Activated naive CD8-positive, alpha-beta T cell treated with anti-CD3 and anti-CD28 coated beads, Interleukin-2, amount 10 ng/mL, durations not matched to agents 7 days and 5 days (primary cell): ENCODE measurements at regions not wholly inside any gene's neighbourhood (a gene's known extent, or its start where the extent isn't known, plus 50 kb on each side); places are given as distances from the start of the nearest gene placed in this dataset.
A peak's percentile ranks its signal among the peaks of the same experiment; 100 is the strongest.

ENCODE experiments used
- ATAC-seq: fragments of 150-1000 bp; cut with Tn5 transposase; one replicate; pipeline ENCODE4 v1.10.0; 2021; ENCODE audit warnings: low read depth, moderate library complexity
- POLR2A ChIA-PET: fragments of 350-600 bp; sonication (Branson Sonifier 250); formaldehyde crosslinking; loops from one replicate; lab custom pipeline; 2021; ENCODE audit warnings: antibody characterized with exemption; lab: Charles Lee
- DNase-seq: peaks from one replicate; pipeline ENCODE4 v3.0.0; 2021
- H3K27ac Mint-ChIP-seq: one replicate; pipeline ENCODE4 v1.8.0; 2022; ENCODE audit warnings: mild to moderate bottlenecking, mixed read lengths
- H3K27me3 Mint-ChIP-seq: one replicate; pipeline ENCODE4 v1.8.0; 2022; ENCODE audit warnings: mild to moderate bottlenecking, moderate library complexity, mixed read lengths
- H3K36me3 Mint-ChIP-seq: one replicate; pipeline ENCODE4 v1.8.0; 2021; ENCODE audit warnings: mild to moderate bottlenecking, mixed read lengths
- H3K4me1 Mint-ChIP-seq: one replicate; pipeline ENCODE4 v1.8.0; 2021; ENCODE audit warnings: mixed read lengths
- H3K4me3 Mint-ChIP-seq: one replicate; pipeline ENCODE4 v1.8.0; 2022; ENCODE audit warnings: mild to moderate bottlenecking, moderate library complexity, mixed read lengths
- H3K9me3 Mint-ChIP-seq: one replicate; pipeline ENCODE4 v1.8.0; 2021; ENCODE audit warnings: mixed read lengths

DNA sequence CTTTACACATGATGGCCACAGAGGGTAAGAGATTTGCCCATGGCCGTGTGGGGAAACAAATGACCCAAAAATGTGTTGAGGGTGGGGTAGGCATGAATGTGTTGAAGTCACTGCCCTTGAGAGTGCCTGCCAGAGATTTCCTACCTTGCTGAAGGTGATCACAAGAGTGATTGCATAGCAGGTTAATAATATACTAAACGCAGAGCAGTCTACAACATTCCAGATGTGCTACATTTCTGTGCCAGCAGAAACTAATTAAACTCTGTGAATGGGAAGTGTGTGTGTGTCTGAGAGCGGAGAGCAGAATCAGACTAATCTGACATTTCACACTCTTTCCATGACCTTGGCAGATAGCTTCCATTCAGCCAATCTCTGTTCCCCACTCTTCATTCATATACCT lies 93.3 kb upstream of the CD53 start:
- H3K4me1 Mint-ChIP-seq, result peaks cover 10% of the 10 kb centered on the region
- H3K4me3 Mint-ChIP-seq, result no peak overlapping the region
- H3K27me3 Mint-ChIP-seq, result peaks cover 10% of the 10 kb centered on the region
- DNase-seq, result no peak
- no peak for ATAC-seq
- no peak overlapping the region for H3K27ac Mint-ChIP-seq
- POLR2A ChIA-PET, result interaction anchor here (1.8 kb wide), 1 partner anchor 161 kb away, joined by 11 read pairs; no protein-coding TSS in a partner anchor
- no peaks in the 10 kb centered on the region for H3K36me3 Mint-ChIP-seq
- no peaks in the 10 kb centered on the region for H3K9me3 Mint-ChIP-seq

DNA sequence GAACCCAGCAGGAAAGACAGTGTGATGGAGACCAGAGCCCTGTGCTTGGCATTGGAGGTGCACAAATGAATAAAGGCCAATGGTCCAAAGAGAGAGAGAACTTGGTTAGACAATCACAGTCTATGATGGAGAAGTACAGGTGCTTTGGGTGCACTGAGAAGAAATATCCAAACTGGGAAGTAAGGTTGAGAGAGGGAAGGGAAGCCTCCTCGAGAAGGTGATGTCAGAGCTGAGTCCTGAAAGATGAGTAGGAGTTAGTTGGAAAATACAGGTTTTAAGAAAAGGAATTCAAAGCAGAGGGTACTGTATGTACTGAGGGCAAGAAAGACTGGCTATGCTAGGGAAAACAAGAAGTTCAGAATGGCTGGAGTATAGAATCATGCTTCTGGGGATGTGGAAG lies 94.1 kb upstream of the CD53 start:
- H3K4me1 Mint-ChIP-seq, result peaks cover 10% of the 10 kb centered on the region
- DNase-seq, result no peak
- H3K9me3 Mint-ChIP-seq, result no peaks in the 10 kb centered on the region
- ATAC-seq, result no peak
- no peak overlapping the region for H3K4me3 Mint-ChIP-seq
- no peak overlapping the region for H3K27ac Mint-ChIP-seq
- H3K27me3 Mint-ChIP-seq, result peaks cover 11% of the 10 kb centered on the region
- H3K36me3 Mint-ChIP-seq, result no peaks in the 10 kb centered on the region
- POLR2A ChIA-PET, result no interaction called here

DNA sequence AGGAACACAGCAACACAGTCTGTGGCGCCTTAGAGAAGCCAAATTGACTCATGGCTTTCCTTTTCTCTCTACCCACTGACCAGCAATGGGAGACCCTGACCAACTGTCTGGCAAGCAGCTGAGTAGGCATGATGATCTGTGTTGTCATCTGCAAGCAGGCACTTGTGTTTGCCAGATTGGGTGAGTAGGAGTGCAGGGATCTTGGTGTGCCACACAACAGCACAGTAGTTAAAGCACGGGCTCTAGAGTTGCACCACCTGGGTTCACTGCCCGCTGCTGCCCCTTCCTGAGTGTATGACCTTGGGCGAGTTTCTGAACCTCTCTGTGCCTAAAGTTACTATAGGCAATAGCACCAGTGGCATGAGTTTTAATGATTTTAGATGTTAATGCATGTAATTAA lies 95.7 kb upstream of the CD53 start:
- peaks cover 22% of the 10 kb centered on the region for H3K27me3 Mint-ChIP-seq
- POLR2A ChIA-PET, result no interaction called here

GRCh38 chr1:110774398-110774797 lies 98.5 kb upstream of the CD53 start:
- no peaks in the 10 kb centered on the region for H3K36me3 Mint-ChIP-seq
- H3K4me3 Mint-ChIP-seq, result no peak overlapping the region
- ATAC-seq (no peak), DNase-seq (no peak)
- POLR2A ChIA-PET, result interaction anchor here (1.2 kb wide), 1 partner anchor 13 kb away, joined by 3 read pairs; no protein-coding TSS in a partner anchor
- peaks cover 25% of the 10 kb centered on the region for H3K27me3 Mint-ChIP-seq
- no peak overlapping the region for H3K27ac Mint-ChIP-seq
- peaks cover 1% of the 10 kb centered on the region for H3K4me1 Mint-ChIP-seq
- H3K9me3 Mint-ChIP-seq, result no peaks in the 10 kb centered on the region

More for the DNA sequence above, 95.7 kb upstream of the CD53 start:
- Mint-ChIP-seq H3K27ac (no peak overlapping the region), H3K36me3 (no peaks in the 10 kb centered on the region), H3K4me3 (no peak overlapping the region), H3K9me3 (no peaks in the 10 kb centered on the region), H3K4me1 (peaks cover 6% of the 10 kb centered on the region)
- no peak for DNase-seq
- no peak for ATAC-seq

- no peak for DNase-seq
- ATAC-seq, result no peak
- Mint-ChIP-seq H3K4me3 (no peak overlapping the region), H3K27me3 (peaks cover 29% of the 10 kb centered on the region), H3K4me1 (peaks cover 1% of the 10 kb centered on the region), H3K27ac (no peak overlapping the region), H3K9me3 (no peaks in the 10 kb centered on the region), H3K36me3 (no peaks in the 10 kb centered on the region)
- POLR2A ChIA-PET, result interaction anchor here (1.2 kb wide), 1 partner anchor 13 kb away, joined by 3 read pairs; no protein-coding TSS in a partner anchor
Observed at GRCh38 chr1:110773813-110774212, 99.1 kb upstream of the KCNA3 start.

DNA sequence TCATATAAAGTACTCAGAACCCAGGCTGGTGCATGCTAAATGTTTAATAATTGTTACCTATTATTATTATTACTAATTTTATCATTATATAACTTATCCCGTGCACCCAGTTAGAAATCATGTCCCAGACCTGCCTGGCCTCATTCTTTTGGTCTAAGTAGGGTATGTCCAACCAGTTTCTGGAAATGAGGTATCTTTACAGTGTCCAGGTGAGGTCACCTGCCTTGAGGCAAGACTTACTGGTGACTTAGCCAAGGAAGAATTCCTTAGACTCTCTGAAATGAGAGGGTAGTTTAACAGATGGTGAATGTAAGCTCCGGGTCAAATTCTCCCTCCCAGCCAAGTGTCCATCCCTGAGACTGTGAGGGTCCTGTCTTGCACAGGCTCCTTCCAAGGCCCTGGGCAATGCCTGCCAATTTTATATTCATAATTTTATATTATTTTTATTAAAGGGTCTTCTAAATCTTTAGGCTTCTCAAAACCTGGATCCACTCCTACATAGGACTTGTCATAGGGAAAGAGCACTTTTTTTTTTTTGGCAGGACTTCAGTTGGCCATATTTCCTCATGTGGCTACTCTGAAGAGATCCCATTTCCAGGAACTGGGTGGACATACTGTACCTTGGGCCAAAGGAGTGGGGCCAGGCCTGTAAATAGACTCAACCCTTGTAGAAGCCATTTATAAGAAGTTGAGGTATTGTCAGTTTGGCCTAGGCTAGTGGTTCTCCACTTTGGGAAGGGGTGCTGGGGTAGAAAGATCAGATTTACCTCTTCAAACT lies 96.7 kb upstream of the KCNA3 start:
- Mint-ChIP-seq H3K4me3 (no peak overlapping the region), H3K9me3 (no peaks in the 10 kb centered on the region), H3K27me3 (peaks cover 42% of the 10 kb centered on the region), H3K36me3 (no peaks in the 10 kb centered on the region), H3K27ac (no peak overlapping the region), H3K4me1 (peaks cover 1% of the 10 kb centered on the region)
- POLR2A ChIA-PET, result no interaction called here
- DNase-seq, result no peak
- no peak for ATAC-seq

DNA sequence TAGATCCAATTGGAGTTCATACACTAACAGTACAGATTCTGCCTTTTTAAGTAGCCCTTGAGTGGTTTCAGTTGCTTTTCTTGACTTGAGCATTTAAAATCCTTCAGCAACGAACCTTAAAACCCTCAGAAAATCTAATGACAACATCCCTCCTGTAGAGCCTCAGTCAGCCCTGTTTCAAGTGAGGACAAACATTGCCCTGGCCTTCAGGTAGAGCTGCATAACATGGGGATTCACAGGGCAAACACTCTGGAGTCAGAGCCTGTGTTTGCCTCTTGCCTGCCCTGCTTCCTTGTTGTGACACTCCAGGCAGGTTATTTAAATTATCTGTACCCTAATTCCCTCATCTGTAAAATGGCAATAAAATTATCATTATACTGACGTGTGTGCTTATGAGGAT lies 96.1 kb upstream of the KCNA3 start:
- no peak for DNase-seq
- H3K9me3 Mint-ChIP-seq, result no peaks in the 10 kb centered on the region
- POLR2A ChIA-PET, result no interaction called here
- H3K4me1 Mint-ChIP-seq, result peaks cover 4% of the 10 kb centered on the region
- no peak overlapping the region for H3K4me3 Mint-ChIP-seq
- H3K36me3 Mint-ChIP-seq, result no peaks in the 10 kb centered on the region
- no peak for ATAC-seq
- peaks cover 38% of the 10 kb centered on the region for H3K27me3 Mint-ChIP-seq
- no peak overlapping the region for H3K27ac Mint-ChIP-seq

DNA sequence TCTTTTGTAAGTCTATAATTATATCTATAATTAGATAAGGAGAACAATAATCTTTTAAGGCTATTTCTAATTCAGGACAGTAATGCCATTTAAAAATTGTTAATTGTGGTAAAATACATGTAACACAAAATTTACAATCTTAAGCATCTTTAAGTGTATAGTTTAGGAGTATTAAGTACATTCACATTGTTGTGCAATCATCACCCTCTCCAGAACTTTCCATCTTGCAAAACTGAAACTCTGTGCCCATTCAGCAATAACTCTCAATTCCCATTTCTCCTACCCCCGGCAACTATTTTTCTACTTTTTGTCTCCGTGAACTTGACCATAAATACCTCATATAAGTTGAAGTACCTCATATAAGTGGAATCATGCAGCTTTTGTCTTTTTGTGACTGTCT lies 93.9 kb upstream of the KCNA3 start:
- ATAC-seq, result no peak
- Mint-ChIP-seq H3K4me1 (peaks cover 9% of the 10 kb centered on the region), H3K27me3 (peaks cover 33% of the 10 kb centered on the region), H3K36me3 (no peaks in the 10 kb centered on the region), H3K27ac (no peak overlapping the region), H3K9me3 (no peaks in the 10 kb centered on the region), H3K4me3 (no peak overlapping the region)
- POLR2A ChIA-PET, result interaction anchor here (2.5 kb wide), 1 partner anchor 149 kb away, joined by 6 read pairs; no protein-coding TSS in a partner anchor
- no peak for DNase-seq

- no peak for ATAC-seq
Observed at GRCh38 chr1:110766336-110766647, 91.6 kb upstream of the KCNA3 start.

DNA sequence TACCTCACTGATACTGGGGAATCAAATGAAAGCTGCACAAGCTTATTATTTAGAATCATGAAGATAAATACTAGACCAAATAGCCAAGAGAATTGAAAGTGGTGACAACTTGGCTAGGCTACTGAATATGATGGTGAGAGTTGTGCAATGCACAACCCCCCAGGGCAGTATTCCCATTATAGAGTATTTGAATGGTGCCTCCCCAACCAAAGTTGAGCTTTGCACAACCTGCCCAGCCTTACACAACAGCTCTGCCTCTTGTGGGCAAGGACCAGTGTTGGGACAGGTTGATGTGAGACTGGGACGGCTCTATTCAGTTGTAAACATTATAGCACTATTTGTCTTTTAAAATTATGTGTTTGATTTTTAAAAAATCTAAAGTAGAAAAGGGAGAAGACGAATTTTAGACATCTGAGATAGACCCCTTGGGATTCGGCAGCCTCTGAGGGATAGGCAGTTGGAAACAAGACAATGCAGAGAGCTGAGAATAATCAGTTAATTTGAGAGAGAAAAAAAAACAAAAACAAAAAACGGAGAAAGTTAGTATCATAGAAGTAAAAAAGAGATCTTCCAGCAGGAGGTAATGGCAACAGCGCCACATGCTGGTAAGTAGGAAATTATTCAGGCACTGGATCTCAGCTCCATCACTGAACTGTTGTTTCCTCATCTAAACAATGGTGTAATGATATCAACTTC lies 91.0 kb upstream of the KCNA3 start:
- POLR2A ChIA-PET, result interaction anchor here (0.7 to 3.0 kb wide), 8 partner anchors 17 to 335 kb away, joined by 3 to 26 read pairs (median 4); partner anchors contain the start of gene KCNA3
- peak; percentile 78 for ATAC-seq
- Mint-ChIP-seq H3K27ac (peak overlapping the region; percentile 32), H3K9me3 (no peaks in the 10 kb centered on the region), H3K27me3 (peaks cover 31% of the 10 kb centered on the region), H3K4me3 (peak overlapping the region; percentile 58), H3K36me3 (no peaks in the 10 kb centered on the region), H3K4me1 (peaks cover 10% of the 10 kb centered on the region)
- no peak for DNase-seq

More at GRCh38 chr1:110766336-110766647, 91.6 kb upstream of the KCNA3 start:
- POLR2A ChIA-PET, result interaction anchor here (0.7 to 3.0 kb wide), 8 partner anchors 17 to 336 kb away, joined by 3 to 26 read pairs (median 4); partner anchors contain the start of gene KCNA3
- Mint-ChIP-seq H3K36me3 (no peaks in the 10 kb centered on the region), H3K4me3 (no peak overlapping the region), H3K27me3 (peaks cover 28% of the 10 kb centered on the region), H3K27ac (no peak overlapping the region), H3K4me1 (peaks cover 10% of the 10 kb centered on the region), H3K9me3 (no peaks in the 10 kb centered on the region)
- no peak for DNase-seq

DNA sequence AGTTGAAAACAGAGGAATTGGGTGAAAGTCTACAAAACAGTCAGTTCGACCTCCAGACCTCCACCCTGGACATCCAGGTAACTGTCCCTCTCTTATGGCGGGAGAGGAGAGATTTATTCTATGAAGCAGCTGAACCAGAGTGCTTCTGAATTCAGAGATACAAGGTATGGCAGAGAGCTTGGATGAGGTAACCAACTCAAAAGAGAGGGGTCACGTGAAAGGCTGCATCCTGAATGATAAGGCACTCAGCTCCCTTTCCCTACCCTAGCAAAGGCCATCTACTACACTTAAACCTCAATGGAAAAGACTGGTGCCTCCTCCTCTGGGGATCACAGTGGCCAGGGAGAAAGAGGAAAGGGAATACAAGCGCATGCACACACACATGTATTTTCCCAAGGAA lies 88.4 kb upstream of the KCNA3 start:
- POLR2A ChIA-PET, result no interaction called here
- Mint-ChIP-seq H3K36me3 (peaks cover 3% of the 10 kb centered on the region), H3K4me1 (peaks cover 10% of the 10 kb centered on the region), H3K27me3 (peaks cover 29% of the 10 kb centered on the region), H3K4me3 (no peak overlapping the region), H3K9me3 (no peaks in the 10 kb centered on the region), H3K27ac (no peak overlapping the region)
- no peak for ATAC-seq
- DNase-seq, result no peak

DNA sequence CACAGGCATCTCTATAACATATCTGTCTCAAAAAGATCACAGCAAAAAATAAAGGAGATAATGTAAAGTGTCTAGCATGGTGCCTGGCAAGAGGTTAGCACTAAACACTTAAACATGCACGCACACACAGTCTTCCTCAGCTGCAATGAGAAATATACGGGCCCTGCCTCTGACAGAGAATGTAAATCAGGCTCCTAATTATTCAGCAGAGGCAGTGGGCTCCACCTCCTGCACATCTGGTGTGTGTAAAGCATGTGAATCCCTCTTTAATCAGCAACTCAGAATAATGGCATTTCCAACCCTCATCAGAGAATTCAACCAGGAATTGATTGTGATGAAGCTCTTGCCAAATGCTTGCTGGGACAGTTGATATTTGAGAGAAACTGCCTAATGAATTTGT lies 85.6 kb upstream of the KCNA3 start:
- H3K27ac Mint-ChIP-seq, result no peak overlapping the region
- H3K4me3 Mint-ChIP-seq, result no peak overlapping the region
- no peak for DNase-seq
- POLR2A ChIA-PET, result no interaction called here
- no peak for ATAC-seq
- peaks cover 3% of the 10 kb centered on the region for H3K36me3 Mint-ChIP-seq
- no peaks in the 10 kb centered on the region for H3K9me3 Mint-ChIP-seq
- peaks cover 5% of the 10 kb centered on the region for H3K4me1 Mint-ChIP-seq
- peaks cover 31% of the 10 kb centered on the region for H3K27me3 Mint-ChIP-seq

DNA sequence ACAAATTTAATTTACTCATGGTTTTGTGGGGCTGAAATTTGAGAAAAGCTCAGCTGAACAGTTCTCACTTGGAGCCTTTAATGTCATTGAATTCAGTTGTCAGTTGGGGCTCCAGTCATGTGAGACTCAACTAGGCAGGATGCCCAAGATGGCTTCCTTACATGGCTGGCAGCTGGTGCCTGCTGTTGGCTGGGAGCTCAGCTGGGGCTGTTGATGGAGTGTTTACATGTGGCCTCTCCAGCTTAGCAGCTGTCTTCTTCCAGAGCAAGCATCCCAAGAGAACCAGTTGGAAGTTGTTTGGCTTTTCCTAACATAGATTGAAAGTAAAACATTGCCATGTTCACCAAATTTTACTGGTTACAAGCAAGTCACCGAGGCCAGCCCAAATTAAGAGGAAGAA lies 81.8 kb upstream of the KCNA3 start:
- no peak overlapping the region for H3K4me3 Mint-ChIP-seq
- H3K27ac Mint-ChIP-seq, result no peak overlapping the region
- peaks cover 3% of the 10 kb centered on the region for H3K36me3 Mint-ChIP-seq
- no peaks in the 10 kb centered on the region for H3K9me3 Mint-ChIP-seq
- H3K27me3 Mint-ChIP-seq, result peaks cover 30% of the 10 kb centered on the region
- no peaks in the 10 kb centered on the region for H3K4me1 Mint-ChIP-seq
- POLR2A ChIA-PET, result interaction anchor here (1.1 kb wide), 1 partner anchor 137 kb away, joined by 3 read pairs; no protein-coding TSS in a partner anchor
- no peak for DNase-seq
- no peak for ATAC-seq
